ENCODE measurements at regions not wholly inside any gene's neighbourhood (a gene's known extent, or its start where the extent isn't known, plus 50 kb on each side); places are given as distances from the start of the nearest gene placed in this dataset.
"Not testable (repeated sequence)": the region's sequence is repeated elsewhere in the genome, so short reads cannot be mapped to it uniquely, and the experiment has no call there.

- Histone ChIP-seq H3K4me3 (replicated peaks in 1 of 4; ENCODE audit: control extremely low read depth in 1 of 4, insufficient read depth in 1 of 4, low read depth in 3 of 4, low read length in 4 of 4) (no peak overlapping the region), H3K4me1 (ENCODE audit: control insufficient read depth, extremely low read depth, insufficient read depth, low read length) (no peaks in the 10 kb centered on the region), H3K79me2 (ENCODE audit: control insufficient read depth, insufficient read depth, low read length) (no peaks in the 10 kb centered on the region), H3K9me3 (ENCODE audit: control insufficient read depth, insufficient read depth, low read depth, low read length) (no peaks in the 10 kb centered on the region), H3K27ac (ENCODE audit: insufficient read depth, low read length) (no peak overlapping the region), H4K20me1 (ENCODE audit: control insufficient read depth, extremely low read depth, insufficient read depth, low read length) (no peaks in the 10 kb centered on the region), H3K4me2 (ENCODE audit: extremely low read depth, insufficient read depth, low read length) (no peak overlapping the region), H3K27me3 (ENCODE audit: control insufficient read depth, insufficient read depth, low read length) (no peaks in the 10 kb centered on the region), H3K36me3 (ENCODE audit: control insufficient read depth, insufficient read depth, low read length) (no peaks in the 10 kb centered on the region), H3K9ac (ENCODE audit: insufficient read depth, low read length) (no peak overlapping the region), H2AFZ (ENCODE audit: low read length) (no peak overlapping the region)
- DNase-seq (ENCODE audit: low read depth in 2 of 2): peak in 1 of 2 donors; percentile 14
- TF ChIP-seq EZH2 (IDR thresholded peaks at IDR 0.05; ENCODE audit: low read length, missing control alignments): no peak
Measured at GRCh38 chr10:3564346-3565002, 220.5 kb downstream of the KLF6 start.

GRCh38 chr10:3563298-3563697 is 221.7 kb downstream of the KLF6 start:
- no peak overlapping the region for H3K9ac ChIP-seq (ENCODE audit: insufficient read depth, low read length)
- H3K36me3 ChIP-seq (ENCODE audit: control insufficient read depth, insufficient read depth, low read length): no peaks in the 10 kb centered on the region
- H3K4me1 ChIP-seq (ENCODE audit: control insufficient read depth, extremely low read depth, insufficient read depth, low read length): no peaks in the 10 kb centered on the region
- no peak overlapping the region for H3K4me2 ChIP-seq (ENCODE audit: extremely low read depth, insufficient read depth, low read length)
- DNase-seq (ENCODE audit: low read depth in 2 of 2): no peak
- H2AFZ ChIP-seq (ENCODE audit: low read length): no peak overlapping the region
- TF ChIP-seq EZH2 (IDR thresholded peaks at IDR 0.05; ENCODE audit: low read length, missing control alignments) (no peak), CTCF (conservative IDR thresholded peaks at IDR 0.05 in 1 of 2, IDR thresholded peaks at IDR 0.05 in 1 of 2; ENCODE audit: low read depth in 1 of 2, low read length in 2 of 2) (no peak)
- H3K9me3 ChIP-seq (ENCODE audit: control insufficient read depth, insufficient read depth, low read depth, low read length): no peaks in the 10 kb centered on the region
- H3K27ac ChIP-seq (ENCODE audit: insufficient read depth, low read length): no peak overlapping the region
- no peaks in the 10 kb centered on the region for H3K27me3 ChIP-seq (ENCODE audit: control insufficient read depth, insufficient read depth, low read length)
- no peaks in the 10 kb centered on the region for H3K79me2 ChIP-seq (ENCODE audit: control insufficient read depth, insufficient read depth, low read length)
- H3K4me3 ChIP-seq (replicated peaks in 1 of 4; ENCODE audit: control extremely low read depth in 1 of 4, insufficient read depth in 1 of 4, low read depth in 3 of 4, low read length in 4 of 4): no peak overlapping the region
- H4K20me1 ChIP-seq (ENCODE audit: control insufficient read depth, extremely low read depth, insufficient read depth, low read length): no peaks in the 10 kb centered on the region

GRCh38 chr10:3560628-3561027 is 224.4 kb downstream of the KLF6 start:
- DNase-seq (ENCODE audit: low read depth in 2 of 2); H3K27me3 ChIP-seq (ENCODE audit: control insufficient read depth, insufficient read depth, low read length); H3K27ac ChIP-seq (ENCODE audit: insufficient read depth, low read length); H3K36me3 ChIP-seq (ENCODE audit: control insufficient read depth, insufficient read depth, low read length); H3K9me3 ChIP-seq (ENCODE audit: control insufficient read depth, insufficient read depth, low read depth, low read length); H3K4me1 ChIP-seq (ENCODE audit: control insufficient read depth, extremely low read depth, insufficient read depth, low read length); H2AFZ ChIP-seq (ENCODE audit: low read length); H3K4me2 ChIP-seq (ENCODE audit: extremely low read depth, insufficient read depth, low read length); H3K9ac ChIP-seq (ENCODE audit: insufficient read depth, low read length); H4K20me1 ChIP-seq (ENCODE audit: control insufficient read depth, extremely low read depth, insufficient read depth, low read length); H3K4me3 ChIP-seq (replicated peaks in 1 of 4; ENCODE audit: control extremely low read depth in 1 of 4, insufficient read depth in 1 of 4, low read depth in 3 of 4, low read length in 4 of 4); H3K79me2 ChIP-seq (ENCODE audit: control insufficient read depth, insufficient read depth, low read length): not testable (repeated sequence)

GRCh38 chr10:3559527-3559926 is 225.5 kb downstream of the KLF6 start:
- no peak overlapping the region for H3K4me3 ChIP-seq (replicated peaks in 1 of 4; ENCODE audit: control extremely low read depth in 1 of 4, insufficient read depth in 1 of 4, low read depth in 3 of 4, low read length in 4 of 4)

More at GRCh38 chr10:3559527-3559926, 225.5 kb downstream of the KLF6 start:
- Histone ChIP-seq H3K27ac (ENCODE audit: insufficient read depth, low read length) (no peak overlapping the region), H4K20me1 (ENCODE audit: control insufficient read depth, extremely low read depth, insufficient read depth, low read length) (no peaks in the 10 kb centered on the region), H2AFZ (ENCODE audit: low read length) (no peak overlapping the region), H3K9me3 (ENCODE audit: control insufficient read depth, insufficient read depth, low read depth, low read length) (no peaks in the 10 kb centered on the region), H3K4me1 (ENCODE audit: control insufficient read depth, extremely low read depth, insufficient read depth, low read length) (no peaks in the 10 kb centered on the region), H3K79me2 (ENCODE audit: control insufficient read depth, insufficient read depth, low read length) (no peaks in the 10 kb centered on the region), H3K27me3 (ENCODE audit: control insufficient read depth, insufficient read depth, low read length) (no peaks in the 10 kb centered on the region), H3K4me2 (ENCODE audit: extremely low read depth, insufficient read depth, low read length) (no peak overlapping the region), H3K36me3 (ENCODE audit: control insufficient read depth, insufficient read depth, low read length) (no peaks in the 10 kb centered on the region), H3K9ac (ENCODE audit: insufficient read depth, low read length) (no peak overlapping the region)
- TF ChIP-seq CTCF (conservative IDR thresholded peaks at IDR 0.05 in 1 of 2, IDR thresholded peaks at IDR 0.05 in 1 of 2; ENCODE audit: low read depth in 1 of 2, low read length in 2 of 2) (no peak), EZH2 (IDR thresholded peaks at IDR 0.05; ENCODE audit: low read length, missing control alignments) (no peak)
- DNase-seq (ENCODE audit: low read depth in 2 of 2): no peak
